Effector memory CD4-positive, alpha-beta T cell (primary cell): ENCODE measurements at regions not wholly inside any gene's neighbourhood (a gene's known extent, or its start where the extent isn't known, plus 50 kb on each side); places are given as distances from the start of the nearest gene placed in this dataset.

ENCODE experiments used
- DNase-seq, 3 donors: peaks; one replicate each; pipeline ENCODE4 v3.0.0-alpha.2; 2020
- H3K27ac ChIP-seq: 2 replicates; pipeline ENCODE4 v1.7.0; 2013; ENCODE audit warnings: mild to moderate bottlenecking, low read length, moderate library complexity; ENCODE audit not compliant: insufficient read depth, poor library complexity, severe bottlenecking
- H3K27me3 ChIP-seq: replicated peaks from 2 replicates; pipeline ENCODE4 v1.7.0; 2013; ENCODE audit warnings: mild to moderate bottlenecking, low read length; ENCODE audit not compliant: insufficient read depth, control insufficient read depth, poor library complexity, severe bottlenecking
- H3K36me3 ChIP-seq: 2 replicates; pipeline ENCODE4 v1.7.0; 2013; ENCODE audit warnings: mild to moderate bottlenecking, low read length, moderate library complexity; ENCODE audit not compliant: control insufficient read depth, insufficient read depth
- H3K4me1 ChIP-seq: 2 replicates; pipeline ENCODE4 v1.7.0; 2013; ENCODE audit warnings: low read length, mild to moderate bottlenecking; ENCODE audit not compliant: control insufficient read depth, insufficient read depth, poor library complexity, severe bottlenecking
- H3K4me3 ChIP-seq: 2 replicates; pipeline ENCODE4 v1.7.0; 2013; ENCODE audit warnings: low read length, low read depth, mild to moderate bottlenecking; ENCODE audit not compliant: insufficient read depth, poor library complexity, severe bottlenecking
- H3K9me3 ChIP-seq: 2 replicates; pipeline ENCODE4 v1.7.0; 2013; ENCODE audit warnings: mild to moderate bottlenecking, low read length, moderate library complexity; ENCODE audit not compliant: control insufficient read depth

DNA sequence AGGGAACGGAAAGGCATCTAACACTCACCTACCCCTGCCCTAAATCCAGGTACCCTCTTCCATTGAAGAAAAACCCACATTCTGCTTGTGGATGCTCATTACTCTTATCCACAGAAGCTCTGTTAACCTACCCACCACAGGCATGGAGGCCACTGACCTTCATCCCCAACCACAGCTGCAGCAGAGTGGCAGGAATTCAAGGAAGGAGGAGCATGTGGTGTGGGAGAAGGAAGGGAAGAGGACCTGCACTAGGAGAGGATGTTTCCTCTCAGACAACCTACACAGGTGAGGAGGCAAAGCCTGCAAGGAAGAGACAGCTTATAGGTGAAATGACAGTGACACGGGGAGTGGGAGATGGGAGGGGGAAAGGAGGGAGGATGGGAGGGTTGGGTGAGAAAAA is 192.5 kb upstream of the TSC22D2 start:
- no peaks in the 10 kb centered on the region for H3K9me3 ChIP-seq
- H3K27me3 ChIP-seq = no peaks in the 10 kb centered on the region
- H3K36me3 ChIP-seq = no peaks in the 10 kb centered on the region
- DNase-seq = no peak
- H3K4me1 ChIP-seq = no peaks in the 10 kb centered on the region
- H3K27ac ChIP-seq = no peak overlapping the region
- H3K4me3 ChIP-seq = no peak overlapping the region

DNA sequence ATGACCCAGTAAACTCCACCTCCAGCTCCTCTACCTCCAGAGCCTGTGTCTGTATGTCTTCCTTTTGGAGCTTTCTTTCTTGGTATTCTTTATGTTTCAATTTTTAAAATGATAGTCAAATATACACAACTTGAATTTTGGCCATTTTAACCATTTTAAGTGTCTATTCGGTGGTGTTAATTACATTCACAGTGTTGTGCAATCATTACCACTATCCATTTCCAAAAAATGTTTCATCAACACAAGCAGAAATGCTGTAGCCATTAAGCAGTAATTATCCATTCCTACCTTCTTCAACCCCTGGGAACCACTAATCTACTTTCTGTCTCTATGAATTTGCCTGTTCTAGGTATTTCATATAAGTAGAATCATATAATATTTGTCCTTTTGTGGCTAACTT is 194.5 kb upstream of the TSC22D2 start:
- H3K4me1 ChIP-seq = no peaks in the 10 kb centered on the region
- H3K4me3 ChIP-seq = no peak overlapping the region
- no peaks in the 10 kb centered on the region for H3K36me3 ChIP-seq
- no peak overlapping the region for H3K27ac ChIP-seq
- no peaks in the 10 kb centered on the region for H3K27me3 ChIP-seq
- H3K9me3 ChIP-seq = no peaks in the 10 kb centered on the region
- no peak for DNase-seq

- Histone ChIP-seq H3K4me3 (no peak overlapping the region), H3K9me3 (no peaks in the 10 kb centered on the region), H3K4me1 (no peaks in the 10 kb centered on the region), H3K27ac (no peak overlapping the region), H3K36me3 (no peaks in the 10 kb centered on the region), H3K27me3 (no peaks in the 10 kb centered on the region)
- no peak for DNase-seq
Measured at GRCh38 chr3:150210461-150211110, 197.5 kb upstream of the TSC22D2 start.

DNA sequence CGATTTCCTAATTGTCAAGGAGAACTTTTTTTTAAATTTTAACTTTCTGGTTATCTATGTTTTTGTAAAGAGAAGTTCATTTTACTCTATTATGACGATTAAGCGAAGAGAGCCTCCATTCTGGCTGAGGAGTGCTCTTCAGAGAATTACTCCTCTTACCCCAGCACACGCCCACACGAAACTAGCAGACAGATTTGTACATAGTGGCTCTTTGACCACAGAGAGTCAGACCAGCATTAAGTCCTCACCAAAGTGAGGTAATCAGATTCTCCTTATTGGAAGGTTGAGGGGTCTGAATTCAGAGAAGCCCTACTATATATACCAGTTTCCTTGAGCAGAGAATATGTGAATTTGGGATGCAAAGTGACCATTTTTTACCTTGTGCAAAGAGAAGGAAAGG is 204.8 kb upstream of the TSC22D2 start:
- Histone ChIP-seq H3K27me3 (peaks cover 3% of the 10 kb centered on the region), H3K9me3 (no peaks in the 10 kb centered on the region), H3K27ac (no peak overlapping the region), H3K4me3 (no peak overlapping the region), H3K4me1 (no peaks in the 10 kb centered on the region), H3K36me3 (no peaks in the 10 kb centered on the region)
- no peak for DNase-seq

DNA sequence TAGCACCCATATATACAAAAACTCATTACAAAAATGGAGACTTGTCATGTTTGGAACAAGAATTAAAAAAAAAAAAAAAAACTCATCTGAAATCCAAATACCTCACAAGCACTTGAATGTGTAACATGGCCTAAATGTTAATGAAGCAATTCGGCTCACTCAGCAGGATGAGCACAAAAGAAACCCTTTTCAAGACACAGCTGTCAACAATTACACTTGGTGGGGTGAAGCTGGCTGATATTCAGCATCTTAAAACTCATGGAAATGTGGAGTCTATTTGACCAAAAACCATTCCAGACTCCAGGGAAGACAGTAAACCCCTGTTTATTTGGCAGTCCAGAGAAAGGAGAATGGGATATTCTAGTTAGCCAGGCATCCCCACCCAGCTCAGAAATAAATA is 205.4 kb upstream of the TSC22D2 start:
- DNase-seq = no peak
- H3K27ac ChIP-seq = no peak overlapping the region
- H3K27me3 ChIP-seq = peaks cover 6% of the 10 kb centered on the region
- H3K4me1 ChIP-seq = no peaks in the 10 kb centered on the region
- H3K9me3 ChIP-seq = no peaks in the 10 kb centered on the region
- H3K36me3 ChIP-seq = no peaks in the 10 kb centered on the region
- H3K4me3 ChIP-seq = no peak overlapping the region

- H3K4me3 ChIP-seq = no peak overlapping the region
Measured at GRCh38 chr3:150194957-150195356, 213.1 kb upstream of the TSC22D2 start.

DNA sequence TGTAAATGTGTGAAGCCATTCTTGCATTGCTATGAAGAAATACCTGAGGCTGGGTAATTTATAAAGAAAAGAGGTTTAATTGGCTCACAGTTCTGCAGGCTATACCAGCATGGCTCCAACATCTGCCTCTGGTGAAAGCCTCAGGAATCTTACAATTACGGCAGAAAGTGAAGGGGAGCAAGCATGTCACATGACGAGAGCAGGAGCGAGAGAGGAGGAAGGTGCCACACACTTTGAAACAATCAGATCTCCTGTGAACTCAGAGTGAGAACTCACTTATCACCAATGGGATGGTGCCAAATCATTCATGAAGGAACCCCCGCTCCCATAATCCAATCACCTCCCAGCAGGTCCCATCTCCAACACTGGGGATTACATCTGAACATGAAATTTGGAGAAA is 213.6 kb upstream of the TSC22D2 start:
- DNase-seq = no peak
- Histone ChIP-seq H3K4me3 (no peak overlapping the region), H3K9me3 (no peaks in the 10 kb centered on the region), H3K27ac (no peak overlapping the region), H3K36me3 (no peaks in the 10 kb centered on the region), H3K27me3 (peaks cover 8% of the 10 kb centered on the region), H3K4me1 (no peaks in the 10 kb centered on the region)

More at GRCh38 chr3:150194957-150195356, 213.1 kb upstream of the TSC22D2 start:
- no peak overlapping the region for H3K27ac ChIP-seq
- H3K36me3 ChIP-seq = no peaks in the 10 kb centered on the region
- no peaks in the 10 kb centered on the region for H3K4me1 ChIP-seq
- no peak for DNase-seq
- H3K27me3 ChIP-seq = peaks cover 8% of the 10 kb centered on the region
- no peaks in the 10 kb centered on the region for H3K9me3 ChIP-seq

GRCh38 chr3:150184426-150185071 is 213.9 kb upstream of the PFN2 start:
- H3K4me1 ChIP-seq = no peaks in the 10 kb centered on the region
- no peak overlapping the region for H3K27ac ChIP-seq
- no peak for DNase-seq
- no peak overlapping the region for H3K4me3 ChIP-seq
- H3K36me3 ChIP-seq = no peaks in the 10 kb centered on the region
- no peaks in the 10 kb centered on the region for H3K9me3 ChIP-seq
- no peaks in the 10 kb centered on the region for H3K27me3 ChIP-seq

DNA sequence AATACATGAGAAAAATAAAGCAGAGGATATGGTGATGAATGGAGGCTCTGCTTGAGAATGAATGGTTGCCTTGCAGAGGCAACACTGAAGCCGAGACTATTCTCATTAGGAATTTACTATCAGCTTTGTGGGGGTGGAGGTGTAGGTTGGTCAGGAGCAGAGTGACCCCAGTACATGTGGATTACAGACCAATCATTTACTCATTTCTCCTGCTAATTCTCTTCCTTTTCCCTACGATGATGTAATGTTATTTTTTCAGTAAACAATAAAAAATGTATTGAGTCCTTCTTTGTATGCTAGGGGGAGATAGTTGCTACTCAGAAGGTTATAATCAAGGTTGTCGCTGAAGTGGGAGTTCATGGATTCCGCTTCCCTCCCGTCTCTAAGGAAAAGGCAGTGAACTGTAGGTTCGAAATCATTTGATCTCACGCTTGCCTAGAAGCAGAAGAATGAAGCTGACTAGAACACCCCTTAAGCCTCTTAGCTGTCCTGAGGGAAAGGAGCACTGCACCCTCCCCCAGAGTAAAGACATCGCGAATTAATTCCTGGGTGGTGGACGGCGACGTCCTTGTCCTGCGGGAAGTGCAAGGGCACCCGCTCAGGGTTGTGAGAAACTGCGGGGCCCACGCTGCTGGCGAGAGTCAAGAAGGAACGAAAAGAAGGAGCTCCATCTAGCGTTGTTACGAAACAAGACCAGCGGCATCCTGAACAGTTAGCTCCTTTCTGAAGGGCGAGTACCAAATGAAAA is 213.2 kb upstream of the PFN2 start:
- Histone ChIP-seq H3K4me3 (no peak overlapping the region), H3K36me3 (no peaks in the 10 kb centered on the region), H3K4me1 (no peaks in the 10 kb centered on the region), H3K27me3 (no peaks in the 10 kb centered on the region), H3K9me3 (no peaks in the 10 kb centered on the region), H3K27ac (no peak overlapping the region)
- DNase-seq = peak; percentile 2 to 4 (median 2)

DNA sequence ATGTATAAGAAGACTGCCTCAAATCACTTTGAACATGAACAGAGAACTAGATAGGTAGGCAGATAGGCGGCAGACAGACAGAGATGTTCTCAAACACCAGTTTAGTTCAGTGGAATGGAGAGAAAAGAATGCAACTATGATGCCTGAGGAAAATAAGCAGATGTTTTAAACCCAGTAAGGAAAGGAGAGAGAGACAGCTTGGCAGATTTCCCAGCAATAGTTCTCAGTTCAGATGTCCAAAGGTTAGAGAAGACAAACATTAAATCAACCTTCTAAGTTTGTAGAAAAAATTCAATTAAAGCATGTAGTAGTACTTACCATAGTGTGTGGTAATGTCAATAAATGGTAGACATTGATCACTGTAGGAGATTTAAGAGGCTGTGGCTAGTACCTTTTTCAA is 209.6 kb upstream of the PFN2 start:
- no peak for DNase-seq
- H3K4me1 ChIP-seq = no peaks in the 10 kb centered on the region
- no peaks in the 10 kb centered on the region for H3K9me3 ChIP-seq
- H3K27me3 ChIP-seq = no peaks in the 10 kb centered on the region
- no peaks in the 10 kb centered on the region for H3K36me3 ChIP-seq
- no peak overlapping the region for H3K27ac ChIP-seq
- H3K4me3 ChIP-seq = no peak overlapping the region
